ENCODE measurements at regions not wholly inside any gene's neighbourhood (a gene's known extent, or its start where the extent isn't known, plus 50 kb on each side); places are given as distances from the start of the nearest gene placed in this dataset.

DNA sequence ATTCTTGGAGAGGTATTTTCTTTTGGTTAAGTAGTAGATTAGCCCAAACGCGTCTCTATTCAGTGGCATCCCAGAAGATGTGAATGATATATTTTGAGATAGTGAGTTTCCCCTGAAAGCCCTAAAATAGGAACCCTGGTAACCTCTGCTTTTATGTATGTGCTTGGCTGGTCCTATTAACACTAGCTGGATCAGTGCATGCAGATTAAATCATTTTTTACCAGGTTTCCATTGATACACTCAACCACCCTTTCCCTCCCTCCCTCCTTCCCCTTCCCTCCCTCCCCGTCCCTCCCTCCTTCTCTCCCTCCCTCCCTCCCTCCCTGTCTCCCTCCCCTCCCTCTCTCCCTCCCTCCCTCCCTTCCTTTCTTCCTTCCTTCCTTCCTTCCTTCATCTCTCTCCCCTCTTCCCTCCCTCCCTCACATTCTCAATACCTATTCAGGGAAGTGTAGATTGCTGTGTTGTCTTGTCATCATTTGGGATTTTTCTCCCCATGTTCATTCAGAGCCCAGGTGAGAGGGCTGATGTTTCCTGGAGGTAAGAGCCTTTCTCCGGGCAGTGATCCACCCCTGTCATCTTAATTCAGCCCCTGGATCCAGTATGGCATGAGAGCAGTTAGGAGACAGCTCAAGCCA, 406.8 kb downstream of the PRDM2 start:
- DNase-seq = no peak

- DNase-seq = no peak
Observed at GRCh38 chr1:14108356-14109275, 408.6 kb downstream of the PRDM2 start.

GRCh38 chr1:14109276-14109635, 409.3 kb downstream of the PRDM2 start:
- no peak for DNase-seq

- no peak for DNase-seq
Observed at GRCh38 chr1:14110040-14110439, 410.1 kb downstream of the PRDM2 start.

DNA sequence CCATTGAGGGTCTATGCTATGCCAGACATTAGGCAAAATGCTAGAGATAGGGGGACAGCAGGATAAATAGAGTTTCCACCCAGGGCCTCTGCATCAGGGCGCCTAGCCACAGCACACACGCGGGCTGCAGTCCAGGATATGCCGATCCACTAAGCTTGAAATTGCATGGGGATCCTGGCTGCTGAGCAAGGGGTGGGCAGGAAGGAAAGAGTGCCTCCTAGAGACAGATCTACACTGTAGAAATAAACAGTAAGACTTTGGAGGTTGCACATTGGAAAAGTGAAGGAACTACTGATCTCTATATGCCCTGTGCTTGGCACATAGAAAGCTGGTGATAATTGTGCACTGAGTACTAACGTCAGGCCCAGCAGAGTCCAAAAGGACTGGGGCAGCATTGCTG, 411.1 kb downstream of the PRDM2 start:
- no peak for DNase-seq

- DNase-seq = no peak
Observed at GRCh38 chr1:14112613-14113012, 412.6 kb downstream of the PRDM2 start.

DNA sequence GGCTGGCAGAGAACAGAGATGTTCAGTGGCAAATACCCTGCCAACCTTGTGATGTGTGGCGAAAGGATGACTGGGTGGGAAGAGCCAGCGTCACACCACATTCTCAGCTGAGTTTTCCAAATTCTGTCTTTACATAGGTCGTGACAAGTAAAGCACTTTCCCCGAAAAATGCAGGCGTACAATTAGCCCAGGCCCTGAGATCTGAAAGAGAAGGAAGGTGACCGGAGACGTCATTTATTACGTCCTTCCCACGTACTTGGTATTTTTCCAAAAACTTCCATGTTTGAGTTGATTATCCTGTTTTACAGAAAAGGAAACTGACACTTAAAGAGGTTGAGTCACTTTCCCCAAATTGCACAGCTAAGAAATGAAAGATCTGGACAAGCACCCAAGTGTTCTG, 413.3 kb downstream of the PRDM2 start:
- DNase-seq = no peak

DNA sequence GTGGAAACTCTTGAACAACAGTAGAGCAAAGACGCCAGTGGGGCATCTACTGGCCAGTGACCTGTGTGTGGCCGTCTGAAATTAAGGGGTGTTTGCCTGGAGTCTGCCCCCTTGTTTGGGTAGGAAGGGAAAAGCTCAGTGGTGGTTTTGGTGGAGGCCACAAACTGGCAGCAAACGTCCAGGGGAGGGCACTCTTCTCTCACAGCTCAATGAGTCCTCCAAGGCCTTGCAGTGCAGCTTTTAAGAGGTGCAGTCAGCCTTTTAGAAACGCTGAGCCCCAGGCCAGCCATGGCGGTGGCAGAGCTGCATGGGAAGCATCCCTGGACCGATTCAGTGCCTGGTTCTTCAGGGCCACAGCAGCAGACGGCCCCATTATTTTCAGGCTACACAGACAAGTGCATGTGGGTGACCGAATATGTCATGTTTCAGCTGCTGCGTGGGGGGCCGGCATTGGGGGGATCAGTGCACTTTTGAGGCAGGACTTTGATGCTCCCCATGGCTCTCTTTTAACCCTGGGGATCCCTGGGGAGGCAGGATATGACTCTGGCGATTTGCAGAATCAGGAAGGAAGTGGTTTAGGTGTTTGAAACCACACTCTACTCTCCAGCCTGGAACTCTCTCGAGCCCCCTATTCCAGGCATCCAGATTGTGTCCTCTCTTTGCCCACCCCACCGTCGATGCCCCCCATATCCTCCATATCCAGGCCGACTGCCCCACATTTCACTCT, 414.0 kb downstream of the PRDM2 start:
- DNase-seq = no peak

DNA sequence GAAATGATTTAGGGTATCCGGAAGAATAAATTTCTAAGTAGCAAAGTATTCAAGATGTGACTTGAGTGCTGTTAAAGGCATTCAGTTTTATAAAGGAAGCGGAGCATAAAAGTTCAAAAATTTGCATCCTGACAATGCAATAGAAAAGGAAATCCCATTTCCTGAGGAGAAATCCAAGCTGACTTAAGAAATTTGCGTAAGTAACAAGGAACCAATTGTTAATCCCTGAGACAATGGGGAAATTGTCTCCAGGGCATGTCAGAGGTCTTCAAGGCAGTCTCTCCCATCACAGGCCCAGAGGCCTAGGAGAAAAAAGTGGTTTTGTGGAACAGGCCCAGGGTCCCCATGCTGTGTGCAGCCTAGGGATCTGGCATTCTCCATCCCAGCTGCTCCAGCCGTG, 416.0 kb downstream of the PRDM2 start:
- DNase-seq = no peak

GRCh38 chr1:14117700-14118099, 417.7 kb downstream of the PRDM2 start:
- DNase-seq = no peak

DNA sequence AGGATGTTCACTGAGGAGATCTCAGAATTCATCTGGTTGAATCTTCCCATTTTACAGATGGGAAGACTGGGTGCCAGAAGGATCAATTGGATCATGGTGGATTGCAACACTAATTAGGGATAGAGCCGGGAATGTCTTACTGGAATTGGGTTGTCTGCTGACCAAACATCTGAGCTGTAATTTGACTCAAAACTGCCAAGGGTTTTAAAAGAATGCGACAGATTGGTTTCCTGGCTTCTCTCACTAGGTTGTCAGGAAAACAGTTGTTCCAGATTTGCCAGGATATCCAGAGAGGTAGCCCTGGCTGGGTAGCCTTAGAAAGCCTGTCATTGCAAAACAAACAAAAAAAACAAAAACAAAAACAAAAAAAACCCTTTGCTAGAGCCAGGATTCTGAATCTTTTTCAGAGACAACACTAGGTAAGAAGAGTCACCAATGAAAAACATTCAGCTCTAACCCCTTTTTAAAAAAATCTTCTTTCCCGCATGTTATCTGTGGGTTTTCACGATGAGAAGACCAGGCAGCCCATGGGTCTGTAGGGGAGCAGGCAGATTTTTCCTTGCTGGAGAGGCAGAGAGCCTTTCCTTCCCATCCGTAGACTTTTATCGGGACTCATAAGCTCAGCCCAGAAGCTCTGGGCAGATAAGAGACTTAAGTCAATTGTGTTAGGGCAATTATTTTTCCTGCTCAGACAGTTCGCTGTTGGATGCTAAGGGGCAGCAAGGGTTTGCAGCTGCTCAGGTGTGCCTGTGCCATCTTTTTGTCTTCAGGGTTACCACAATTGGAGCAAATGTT, 418.9 kb downstream of the PRDM2 start:
- DNase-seq = no peak

GRCh38 chr1:14120895-14121294, 420.9 kb downstream of the PRDM2 start:
- DNase-seq = no peak

- no peak for DNase-seq
Observed at GRCh38 chr1:14128096-14128495, 428.1 kb downstream of the PRDM2 start.

- no peak for DNase-seq
Observed at GRCh38 chr1:14129009-14129408, 429.0 kb downstream of the PRDM2 start.

- no peak for DNase-seq
Observed at GRCh38 chr1:14135070-14135469, 435.1 kb downstream of the PRDM2 start.

- DNase-seq = no peak
Observed at GRCh38 chr1:14136152-14136763, 436.3 kb downstream of the PRDM2 start.

GRCh38 chr1:14136881-14137280, 436.9 kb downstream of the PRDM2 start:
- DNase-seq = no peak

DNA sequence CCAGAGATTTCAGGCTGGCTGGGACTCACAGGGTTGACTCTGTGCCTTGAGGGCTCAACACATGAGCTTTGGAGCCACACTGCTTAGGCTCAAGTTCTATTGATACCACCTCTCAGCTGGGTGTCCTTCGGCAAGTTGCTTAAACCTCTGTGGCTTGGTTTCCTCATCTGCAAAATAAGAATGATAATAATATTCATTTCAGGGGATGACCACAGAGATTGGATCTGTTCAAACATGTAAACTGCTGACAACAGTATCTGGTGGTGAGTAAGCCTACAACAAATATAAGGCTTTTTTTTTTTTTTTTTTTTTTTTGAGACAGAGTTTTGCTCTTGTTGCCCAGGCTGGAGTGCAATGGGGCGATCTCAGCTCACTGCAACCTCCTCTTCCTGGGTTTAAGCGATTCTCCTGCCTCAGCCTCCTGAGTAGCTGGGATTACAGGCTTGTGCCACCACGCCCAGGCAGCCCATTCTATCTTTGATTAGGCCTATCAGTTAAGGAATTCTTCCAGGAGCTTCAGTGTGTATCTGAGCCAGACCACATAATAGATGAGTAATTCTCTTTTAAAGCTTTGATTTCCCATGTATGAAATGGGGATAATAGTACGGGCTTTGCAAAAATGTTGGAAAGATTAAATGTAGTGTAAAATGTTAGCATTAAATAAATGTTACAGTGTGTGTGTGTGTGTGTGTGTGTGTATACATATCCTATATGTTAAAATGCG, 437.6 kb downstream of the PRDM2 start:
- DNase-seq = no peak

DNA sequence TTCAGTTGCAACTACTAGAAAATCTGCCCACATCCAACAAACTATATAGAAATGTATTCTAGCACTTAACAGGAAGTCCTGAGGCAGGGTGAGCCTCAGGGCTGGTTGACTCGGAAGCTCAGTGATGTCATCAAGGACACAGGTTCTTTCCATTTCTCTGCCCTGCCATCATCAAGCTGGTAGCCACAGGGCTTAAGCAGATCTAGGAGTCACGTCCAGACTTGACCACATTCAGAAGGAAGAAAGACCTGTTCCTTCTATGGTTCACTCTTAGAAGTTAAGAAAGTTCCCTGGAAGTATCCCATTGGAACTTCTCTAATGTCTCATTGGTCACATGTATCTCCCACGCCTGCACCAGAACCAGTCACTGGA, 438.1 kb downstream of the PRDM2 start:
- DNase-seq = no peak

- no peak for DNase-seq
Observed at GRCh38 chr1:14138687-14139086, 438.7 kb downstream of the PRDM2 start.

DNA sequence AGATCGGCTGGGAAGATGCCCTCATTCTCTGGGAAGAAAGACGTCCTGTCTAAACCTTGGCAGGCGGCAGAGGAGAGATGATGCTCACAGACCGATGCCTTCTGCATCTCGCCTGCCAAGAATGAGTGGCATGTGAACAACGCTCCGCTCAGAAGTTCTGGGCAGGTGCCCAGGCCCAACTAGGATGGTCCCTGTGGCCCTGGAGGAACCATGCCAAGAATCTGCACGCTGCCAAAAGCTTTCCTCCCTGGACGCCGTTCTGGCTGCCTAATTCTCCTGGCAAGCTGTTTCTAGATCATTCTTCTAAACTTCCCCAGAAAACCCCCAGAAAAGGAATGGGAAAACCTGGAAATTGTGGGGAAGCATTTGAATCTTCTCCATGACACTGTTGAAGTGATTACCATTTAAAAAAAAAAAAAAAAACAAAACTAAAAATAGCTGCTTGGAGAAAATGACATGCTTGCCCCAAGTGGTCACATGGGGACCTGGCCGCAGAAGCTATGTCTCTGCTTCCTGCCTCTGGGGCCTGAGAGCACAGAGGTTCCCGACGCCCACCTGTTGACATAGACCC, 440.9 kb downstream of the PRDM2 start:
- DNase-seq = no peak

DNA sequence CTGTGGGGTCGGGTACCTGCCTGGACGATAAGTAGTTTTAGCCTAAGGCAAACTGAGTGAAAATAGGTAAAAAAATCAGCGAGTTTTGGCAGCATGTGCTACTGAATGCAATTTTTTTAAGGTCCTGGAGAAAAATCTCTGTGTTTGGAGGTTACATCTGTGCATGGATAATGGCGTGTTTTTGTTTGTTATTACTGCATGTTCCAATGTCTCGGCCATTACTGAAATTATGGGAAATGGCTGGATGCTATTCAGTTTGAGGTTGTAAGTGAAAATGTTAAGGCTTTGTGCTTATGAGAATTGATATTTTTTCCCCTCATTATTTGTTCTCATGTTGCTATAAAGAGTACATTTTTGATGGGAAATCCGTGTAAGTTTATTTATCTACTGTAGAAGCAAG, 441.7 kb downstream of the PRDM2 start:
- no peak for DNase-seq

All from activated CD4-positive, alpha-beta T cell treated with anti-CD3 and anti-CD28 coated beads for 4 hours (primary cell).